OCI-LY7 (cell line): ENCODE measurements at regions not wholly inside any gene's neighbourhood (a gene's known extent, or its start where the extent isn't known, plus 50 kb on each side); places are given as distances from the start of the nearest gene placed in this dataset.
"Not testable (repeated sequence)": the region's sequence is repeated elsewhere in the genome, so short reads cannot be mapped to it uniquely, and the experiment has no call there.

Experiments used
- BruUV-seq: library from RNA; stranded (reverse); fragments of 400-500 nt; replicated peaks from 2 replicates; lab custom pipeline; 2021; lab: Mats Ljungman, UMichigan
- CTCF ChIA-PET: fragments of 300-600 bp; sonication (Branson Sonifier 250); formaldehyde crosslinking; loops from one replicate; lab custom pipeline; 2022; ENCODE audit warnings: antibody characterized with exemption; ENCODE audit not compliant: unreplicated experiment; lab: Charles Lee
- POLR2A ChIA-PET: fragments of 300-600 bp; sonication (Branson Sonifier 250); formaldehyde crosslinking; loops from one replicate; lab custom pipeline; 2022; ENCODE audit warnings: antibody characterized with exemption; lab: Charles Lee
- DNase-seq: peaks from one replicate; pipeline ENCODE4 v3.0.0-alpha.2; 2015; ENCODE audit warnings: low spot score
- H2AFZ ChIP-seq: fragments of 200-600 bp; sonication (generic), shearing (Covaris generic); 2 replicates; pipeline ENCODE4 v1.6.1; 2014; ENCODE audit warnings: mild to moderate bottlenecking, antibody characterized with exemption, low read length, moderate library complexity
- H3K27ac ChIP-seq: fragments of 200-600 bp; sonication (generic); 2 replicates; pipeline ENCODE4 v1.5.1; 2014; ENCODE audit warnings: mixed run types, low read depth, mild to moderate bottlenecking, moderate library complexity, low read length, inconsistent platforms; ENCODE audit not compliant: poor library complexity, severe bottlenecking
- H3K36me3 ChIP-seq: fragments of 200-600 bp; sonication (generic); 2 replicates; pipeline ENCODE4 v1.6.1; 2014; ENCODE audit warnings: mild to moderate bottlenecking, antibody characterized with exemption, low read length, moderate library complexity, mixed read lengths; ENCODE audit not compliant: insufficient read depth
- H3K4me1 ChIP-seq: fragments of 200-600 bp; sonication (generic); 2 replicates; pipeline ENCODE4 v1.5.1; 2014; ENCODE audit warnings: mild to moderate bottlenecking, low read length; ENCODE audit not compliant: insufficient read depth, poor library complexity, severe bottlenecking
- H3K4me2 ChIP-seq: fragments of 200-600 bp; sonication (generic); 2 replicates; pipeline ENCODE4 v1.6.1; 2014; ENCODE audit warnings: mild to moderate bottlenecking, low read length
- H3K4me3 ChIP-seq: fragments of 200-600 bp; sonication (generic); 2 replicates; pipeline ENCODE4 v1.5.1; 2014; ENCODE audit warnings: mild to moderate bottlenecking, low read depth, low read length; ENCODE audit not compliant: poor library complexity, severe bottlenecking
- H3K79me2 ChIP-seq: fragments of 200-600 bp; sonication (generic); 2 replicates; pipeline ENCODE4 v1.6.1; 2016; ENCODE audit warnings: low read depth, mild to moderate bottlenecking, low read length, moderate library complexity, mixed read lengths; ENCODE audit not compliant: insufficient read depth
- H3K9me2 ChIP-seq: fragments of 200-600 bp; sonication (generic); 2 replicates; pipeline ENCODE4 v1.6.1; 2016; ENCODE audit warnings: mild to moderate bottlenecking, low read length, mixed read lengths; ENCODE audit not compliant: insufficient read depth
- H3K9me3 ChIP-seq: fragments of 200-600 bp; sonication (generic); 2 replicates; pipeline ENCODE4 v1.6.1; 2014; ENCODE audit warnings: mild to moderate bottlenecking, mixed run types, low read length, mixed read lengths
- H4K20me1 ChIP-seq: fragments of 200-600 bp; sonication (generic); 2 replicates; pipeline ENCODE4 v1.6.1; 2014; ENCODE audit warnings: mild to moderate bottlenecking, antibody characterized with exemption, low read length, moderate library complexity, mixed read lengths; ENCODE audit not compliant: insufficient read depth
- CTCF ChIP-seq: fragments of 200-600 bp; sonication (generic); conservative IDR thresholded peaks from 2 replicates; pipeline ENCODE4 v1.5.1; 2014; ENCODE audit warnings: mild to moderate bottlenecking, antibody characterized with exemption, low read length, moderate library complexity, mixed read lengths
- EZH2phosphoT487 ChIP-seq: fragments of 200-600 bp; sonication (generic); IDR thresholded peaks from 2 replicates; pipeline ENCODE4 v1.6.1; 2018; ENCODE audit warnings: low read depth, borderline replicate concordance, mild to moderate bottlenecking, mixed run types, antibody characterized with exemption, low read length, moderate library complexity, mixed read lengths
- intact Hi-C: fragments of 100-400 bp; cut with micrococcal nuclease; formaldehyde crosslinking; loops from one replicate; pipeline ENCODE4 v1.10.0; 2022; ENCODE audit not compliant: unreplicated experiment

- ChIA-PET POLR2A (no interaction called here), CTCF (interaction anchor here (0.5 kb wide), 1 partner anchor 194 kb away, joined by 3 read pairs; no protein-coding TSS in a partner anchor)
- Histone ChIP-seq H2AFZ (no peak overlapping the region), H3K4me3 (no peak overlapping the region), H3K9me3 (no peaks in the 10 kb centered on the region), H3K4me1 (no peaks in the 10 kb centered on the region), H3K4me2 (no peak overlapping the region), H3K36me3 (no peaks in the 10 kb centered on the region), H3K9me2 (no peaks in the 10 kb centered on the region), H3K79me2 (no peaks in the 10 kb centered on the region), H4K20me1 (no peaks in the 10 kb centered on the region), H3K27ac (no peak overlapping the region)
- intact Hi-C loops, result no loop called here
- no peak for DNase-seq
- no TSS peak for BruUV-seq
- TF ChIP-seq EZH2phosphoT487 (no peak), CTCF (no peak)
Measured at GRCh38 chr17:53466733-53467132, 356.0 kb upstream of the KIF2B start.

GRCh38 chr17:53464396-53464795, 358.3 kb upstream of the KIF2B start:
- H3K9me2 ChIP-seq, H3K79me2 ChIP-seq, H2AFZ ChIP-seq, intact Hi-C loops, DNase-seq, H3K4me3 ChIP-seq, H3K4me1 ChIP-seq, H3K36me3 ChIP-seq, H3K27ac ChIP-seq, H3K9me3 ChIP-seq, H3K4me2 ChIP-seq, CTCF ChIA-PET, H4K20me1 ChIP-seq, POLR2A ChIA-PET, BruUV-seq: not testable (repeated sequence)

- Histone ChIP-seq H4K20me1 (no peaks in the 10 kb centered on the region), H3K4me1 (no peaks in the 10 kb centered on the region), H3K79me2 (no peaks in the 10 kb centered on the region), H2AFZ (no peak overlapping the region), H3K36me3 (no peaks in the 10 kb centered on the region), H3K27ac (no peak overlapping the region), H3K4me3 (no peak overlapping the region), H3K9me3 (no peaks in the 10 kb centered on the region), H3K4me2 (no peak overlapping the region), H3K9me2 (no peaks in the 10 kb centered on the region)
- intact Hi-C loops, result no loop called here
- no peak for TF ChIP-seq EZH2phosphoT487
- no peak for TF ChIP-seq CTCF
- CTCF ChIA-PET, result no interaction called here
- no TSS peak for BruUV-seq
- POLR2A ChIA-PET, result interaction anchor here (0.7 kb wide), 1 partner anchor 511 kb away, joined by 3 read pairs; no protein-coding TSS in a partner anchor
- DNase-seq, result no peak
Measured at GRCh38 chr17:53463363-53463762, 359.4 kb upstream of the KIF2B start.
